OCI-LY3 (cell line): ENCODE measurements at regions not wholly inside any gene's neighbourhood (a gene's known extent, or its start where the extent isn't known, plus 50 kb on each side); places are given as distances from the start of the nearest gene placed in this dataset.

ENCODE experiments used
- CTCF ChIP-seq: fragments of 200-600, 300-600 bp; sonication (generic); IDR thresholded peaks from 2 replicates; pipeline ENCODE4 v1.5.1; 2014; ENCODE audit warnings: antibody characterized with exemption, low read length, low read depth
- EZH2phosphoT487 ChIP-seq: fragments of 200-600 bp; shearing (Covaris generic); IDR thresholded peaks from 2 replicates; pipeline ENCODE4 v1.6.1; 2018; ENCODE audit warnings: antibody characterized with exemption, mixed run types, low read depth

DNA sequence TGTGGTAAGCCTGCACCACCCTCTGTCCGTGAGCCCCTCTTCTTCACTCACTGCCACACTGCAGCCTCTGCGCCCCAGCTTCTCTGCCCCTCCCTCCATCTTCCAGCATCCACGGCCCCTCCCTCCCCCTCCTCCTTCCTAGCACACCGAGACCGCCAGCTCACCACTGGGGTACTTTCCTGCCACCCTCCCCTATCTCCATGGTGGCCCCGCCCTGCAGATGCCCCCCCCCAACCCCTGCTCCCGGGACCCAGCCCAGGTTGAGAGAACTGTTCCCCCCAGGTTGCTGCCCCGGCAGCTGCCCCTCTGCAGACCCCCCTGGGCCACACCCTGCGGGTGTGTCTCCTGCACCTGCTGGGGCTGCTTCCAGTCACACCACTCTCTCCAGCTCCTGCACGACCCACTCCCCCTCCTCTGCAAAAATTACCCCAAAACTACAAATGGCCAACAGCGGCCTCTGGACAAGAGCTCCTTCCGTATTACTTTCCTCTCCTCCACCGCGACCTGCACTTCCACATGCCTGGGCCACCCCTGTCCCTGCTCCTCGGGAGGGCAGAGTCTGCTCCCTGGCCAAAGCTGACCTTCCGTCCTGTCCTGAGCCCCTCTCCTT lies 209.2 kb upstream of the PPP2R2D start:
- TF ChIP-seq CTCF (no peak), EZH2phosphoT487 (no peak)
